ENCODE measurements at regions not wholly inside any gene's neighbourhood (a gene's known extent, or its start where the extent isn't known, plus 50 kb on each side); places are given as distances from the start of the nearest gene placed in this dataset.
"Not testable (repeated sequence)": the region's sequence is repeated elsewhere in the genome, so short reads cannot be mapped to it uniquely, and the experiment has no call there.

DNA sequence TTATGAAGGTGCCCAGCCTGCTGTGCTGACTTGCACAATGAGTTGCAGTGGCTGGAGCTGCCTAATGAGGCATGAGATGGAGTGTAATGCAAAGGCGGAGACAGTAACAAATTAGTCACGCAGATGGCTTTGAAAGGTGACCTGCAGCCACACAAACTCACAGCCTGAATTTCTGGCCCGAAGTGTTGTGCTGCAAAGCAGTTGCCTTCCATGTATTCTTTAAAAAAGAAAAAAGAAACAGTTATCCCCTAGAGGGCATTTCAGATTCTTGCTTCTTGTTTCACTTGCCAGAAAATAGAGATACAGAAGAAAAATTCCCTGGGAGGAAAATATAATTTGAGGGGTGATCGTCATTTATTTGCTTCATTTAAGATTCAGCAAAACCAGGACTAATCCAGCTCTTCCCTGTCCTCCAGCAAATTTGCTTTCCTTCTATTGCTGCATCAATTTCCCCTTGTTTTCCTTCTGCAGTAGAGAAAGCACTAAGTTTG lies 239.9 kb downstream of the ADRA2A start:
- no peak for ATAC-seq (ENCODE audit: poor library complexity)
- intact Hi-C loops (cut with DNase I) = no loop called here

DNA sequence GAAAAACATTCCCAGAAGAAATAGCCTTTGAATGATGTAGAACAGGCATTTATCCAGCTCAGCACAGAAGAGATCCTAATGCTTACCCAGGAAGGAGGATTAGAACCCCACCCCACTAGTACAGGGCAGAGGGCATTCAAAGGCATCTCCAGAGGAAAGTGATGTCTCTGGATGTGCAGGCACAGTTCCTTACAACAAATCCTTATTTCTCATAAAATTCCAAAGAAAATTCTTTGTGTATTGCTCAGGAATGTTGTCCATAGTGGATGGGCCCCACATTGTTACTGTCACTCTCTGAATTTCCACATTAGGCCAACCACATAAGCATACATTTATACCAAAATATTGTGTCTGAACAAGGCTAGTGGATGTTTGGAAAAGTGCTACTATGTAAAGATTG lies 243.0 kb downstream of the ADRA2A start:
- DNase-seq = no peak
- no peak for ATAC-seq (ENCODE audit: poor library complexity)
- intact Hi-C loops (cut with DNase I) = no loop called here

More for the DNA sequence above, 239.9 kb downstream of the ADRA2A start:
- no peak for DNase-seq

DNA sequence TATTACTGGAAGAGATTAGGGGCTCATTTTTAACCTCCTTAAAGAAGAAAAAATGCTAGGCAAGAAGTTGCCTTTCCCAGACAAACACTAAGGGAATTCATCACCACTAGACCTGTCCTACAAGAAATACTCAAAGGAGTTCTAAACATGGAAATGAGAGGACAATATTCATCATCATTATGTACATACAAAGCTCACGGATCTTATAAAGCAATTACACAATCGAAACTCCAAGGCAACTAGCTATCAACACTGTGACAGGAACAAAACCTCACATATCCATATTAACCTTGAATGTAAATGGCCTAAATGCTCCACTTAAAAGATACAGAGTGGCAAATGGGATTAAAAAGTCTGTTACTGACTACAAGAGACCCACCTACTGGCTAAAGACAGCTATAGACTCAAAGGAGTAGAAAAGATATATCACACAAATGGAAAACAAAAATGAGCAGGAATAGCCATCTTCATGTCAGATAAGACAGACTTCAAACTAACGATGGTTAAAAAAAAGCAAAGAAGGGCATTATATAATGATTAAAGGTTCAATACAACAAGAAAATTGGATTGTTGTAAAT lies 246.6 kb downstream of the ADRA2A start:
- intact Hi-C loops (cut with DNase I) = no loop called here
- no peak for DNase-seq
- no peak for ATAC-seq (ENCODE audit: poor library complexity)

DNA sequence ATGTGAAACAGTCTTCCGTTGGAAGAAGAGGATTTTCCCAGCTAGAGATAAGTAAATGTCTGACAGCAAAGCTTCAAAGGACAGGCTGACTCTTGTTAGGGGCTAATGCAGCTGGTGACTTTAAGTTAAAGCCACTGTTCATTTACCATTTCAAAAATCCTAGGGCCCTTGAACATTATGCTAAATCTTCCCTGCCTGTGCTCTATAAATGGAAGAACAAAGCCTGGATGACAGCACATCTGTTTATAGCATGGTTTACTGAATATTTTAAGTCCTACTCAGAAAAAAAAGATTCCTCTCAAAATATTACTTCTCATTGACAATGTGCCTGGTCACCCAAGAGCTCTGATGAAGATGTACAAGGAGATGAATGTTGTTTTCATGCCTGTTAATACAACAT lies 255.3 kb downstream of the ADRA2A start:
- intact Hi-C loops (cut with DNase I); DNase-seq; ATAC-seq (ENCODE audit: poor library complexity): not testable (repeated sequence)

DNA sequence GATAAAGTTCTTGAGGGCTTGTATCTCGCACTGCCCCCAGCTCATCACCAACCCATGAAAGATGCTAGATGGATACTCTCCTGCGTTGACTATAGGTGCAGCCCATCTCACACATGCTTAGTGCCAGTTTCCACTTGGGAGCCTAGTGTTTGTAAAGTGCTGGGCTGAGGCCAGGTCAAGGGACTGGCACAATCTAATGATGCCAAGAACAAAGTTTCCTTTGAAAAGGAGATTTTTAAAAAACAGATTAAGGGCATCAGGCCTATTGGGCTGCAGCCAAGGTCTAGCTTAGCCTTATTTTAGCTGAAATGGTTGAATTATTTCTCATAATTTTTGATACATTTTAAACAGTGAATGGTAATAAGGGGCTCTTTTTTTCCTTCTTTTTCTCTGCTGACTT lies 259.0 kb downstream of the ADRA2A start:
- DNase-seq = no peak
- ATAC-seq (ENCODE audit: poor library complexity) = no peak
- intact Hi-C loops (cut with DNase I) = no loop called here

DNA sequence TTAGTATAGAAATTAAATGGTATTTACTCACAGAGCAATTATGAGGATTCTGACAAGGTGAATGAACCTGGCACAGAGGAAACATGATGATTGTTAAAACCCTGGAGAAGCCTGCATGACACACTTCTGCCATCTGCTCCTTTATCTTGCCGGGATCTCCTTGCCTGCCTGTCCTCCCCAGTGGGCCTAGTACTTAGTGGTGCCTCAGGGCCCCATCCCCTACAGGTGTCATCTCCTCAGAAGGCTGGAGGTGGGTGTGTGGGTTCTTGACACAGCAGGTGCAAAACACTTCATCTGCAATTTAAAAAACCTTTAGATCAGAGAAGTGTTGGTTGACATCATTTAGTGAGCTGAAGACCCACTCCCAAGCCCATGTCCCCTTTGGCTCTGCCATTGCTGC lies 261.2 kb downstream of the ADRA2A start:
- intact Hi-C loops (cut with DNase I) = no loop called here
- DNase-seq (no peak), ATAC-seq (ENCODE audit: poor library complexity) (no peak)

DNA sequence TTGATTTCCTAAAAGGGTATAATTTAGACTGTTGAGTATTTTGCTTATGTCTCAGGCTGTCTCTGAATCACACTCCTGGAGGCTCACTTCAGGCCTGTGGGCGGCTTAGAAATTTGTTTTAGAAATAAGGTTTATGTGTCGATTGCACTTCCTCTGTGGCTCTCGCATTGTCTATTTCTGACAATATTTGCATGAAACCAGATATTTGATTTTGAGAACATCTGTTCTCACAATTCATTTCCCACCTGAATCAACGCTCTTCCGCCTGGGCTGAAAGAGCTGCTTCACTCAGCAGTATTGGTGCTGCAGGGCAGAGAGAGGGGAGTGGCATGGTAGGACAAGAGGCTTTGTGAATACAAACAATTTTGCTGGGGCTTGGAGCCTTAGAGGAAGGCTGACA lies 262.0 kb downstream of the ADRA2A start:
- DNase-seq (no peak), ATAC-seq (ENCODE audit: poor library complexity) (no peak)
- intact Hi-C loops (cut with DNase I) = no loop called here

DNA sequence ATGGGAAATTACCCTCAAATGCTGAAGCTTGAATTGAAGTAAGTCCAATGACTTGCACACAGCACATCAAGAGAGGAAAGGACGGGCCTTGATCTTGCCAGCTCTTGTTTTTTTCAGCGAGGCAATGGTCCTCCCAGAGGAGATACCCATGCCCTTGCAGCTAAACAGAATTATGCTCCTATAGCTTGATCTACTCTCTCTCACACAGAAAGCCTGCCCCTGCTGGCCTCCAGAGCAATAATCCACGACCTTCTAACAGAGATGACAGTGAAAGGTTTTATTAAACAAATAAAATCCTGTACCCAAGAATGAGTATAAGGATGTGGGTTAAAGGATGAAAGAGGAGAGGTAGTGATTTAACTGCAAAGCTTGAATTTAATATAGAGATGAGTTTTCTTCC lies 268.0 kb downstream of the ADRA2A start:
- no peak for DNase-seq
- intact Hi-C loops (cut with DNase I) = no loop called here
- ATAC-seq (ENCODE audit: poor library complexity) = no peak

DNA sequence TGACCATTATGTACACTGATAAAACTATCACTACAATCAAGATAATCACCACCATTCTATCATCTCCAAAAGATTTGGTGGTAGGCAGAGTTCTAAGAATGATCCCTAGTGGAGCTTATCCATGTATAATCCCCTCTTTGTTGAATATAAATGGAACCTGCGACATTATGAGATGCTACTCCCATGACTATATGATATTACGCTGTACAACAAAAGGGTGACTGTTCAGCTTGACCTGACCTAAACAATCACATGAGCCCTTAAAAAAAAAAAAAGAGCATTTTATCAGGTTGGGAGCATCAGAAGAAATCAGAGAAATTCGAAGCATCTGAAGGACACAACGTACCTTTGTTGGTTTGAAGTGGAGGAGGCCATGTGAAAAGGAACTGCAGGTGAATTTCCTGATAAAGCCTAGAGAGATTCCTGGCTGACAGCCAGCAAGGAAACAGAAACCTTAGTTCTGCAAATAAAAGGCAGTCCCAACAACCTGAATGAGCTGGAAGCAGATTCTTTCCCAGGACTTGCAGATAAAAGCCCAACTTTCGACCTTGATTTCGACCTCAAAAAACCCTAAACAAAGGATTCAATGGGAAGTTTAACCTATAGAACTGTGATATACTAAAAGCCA lies 270.7 kb downstream of the ADRA2A start:
- intact Hi-C loops (cut with DNase I) = no loop called here
- ATAC-seq (ENCODE audit: poor library complexity) (no peak), DNase-seq (no peak)

DNA sequence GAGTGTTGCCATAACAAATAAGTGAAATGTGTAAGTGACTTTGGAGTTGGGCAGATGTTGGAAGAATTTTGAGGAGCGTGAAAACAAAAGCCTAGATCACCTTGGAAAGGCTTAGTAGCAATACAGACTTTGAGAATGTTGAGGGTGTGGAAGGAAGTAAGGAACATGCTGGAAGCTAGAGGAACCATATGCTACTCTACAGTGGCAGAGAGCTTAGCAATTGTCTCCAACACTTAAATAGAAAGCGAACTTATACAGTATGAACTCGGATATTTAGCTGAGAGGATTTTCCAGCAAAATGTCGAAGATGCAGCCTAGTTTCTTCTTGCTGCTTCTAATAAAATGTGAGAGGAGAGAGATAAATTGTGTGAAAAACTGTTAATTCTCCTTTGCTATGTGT lies 271.2 kb downstream of the ADRA2A start:
- intact Hi-C loops (cut with DNase I) = no loop called here
- ATAC-seq (ENCODE audit: poor library complexity) (no peak), DNase-seq (no peak)

DNA sequence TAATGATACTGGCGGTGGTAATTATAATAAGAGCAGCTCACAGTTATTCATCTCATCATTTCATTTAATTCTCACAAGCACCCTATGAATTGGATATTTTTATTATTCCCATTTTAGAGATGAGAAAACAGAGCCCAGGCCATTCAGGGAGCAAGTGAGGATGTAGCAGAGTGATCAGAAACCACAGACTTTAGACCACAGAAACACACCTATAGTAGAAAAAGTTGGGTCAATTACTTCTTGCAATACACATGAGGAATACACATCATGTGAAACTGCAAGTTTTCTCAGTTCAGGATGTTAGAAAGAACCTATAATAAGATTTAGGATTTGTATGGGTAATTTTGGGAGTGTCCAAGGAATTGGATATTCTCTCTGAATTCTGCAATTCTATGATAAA lies 278.0 kb downstream of the ADRA2A start:
- DNase-seq = no peak
- ATAC-seq (ENCODE audit: poor library complexity) = no peak
- intact Hi-C loops (cut with DNase I) = no loop called here

DNA sequence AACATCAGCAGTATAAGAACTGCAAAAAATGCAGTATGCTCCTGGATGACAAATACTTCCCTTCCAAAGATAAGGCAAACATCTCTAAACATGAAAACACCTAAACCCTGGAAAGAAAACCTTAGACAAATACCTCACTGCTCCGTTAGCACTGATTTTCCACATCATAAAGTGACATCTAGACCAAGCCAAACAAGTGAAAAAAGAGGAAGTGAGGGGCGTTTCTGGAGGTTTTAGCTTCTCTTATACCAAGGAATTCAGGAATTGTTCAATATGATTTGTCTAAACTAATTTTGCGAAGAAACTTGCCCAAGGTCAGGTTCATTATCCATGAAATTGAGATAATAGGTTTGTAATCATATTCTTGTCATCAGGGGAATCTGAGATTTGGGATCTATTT lies 279.7 kb downstream of the ADRA2A start:
- intact Hi-C loops (cut with DNase I) = no loop called here
- ATAC-seq (ENCODE audit: poor library complexity) (no peak), DNase-seq (no peak)

DNA sequence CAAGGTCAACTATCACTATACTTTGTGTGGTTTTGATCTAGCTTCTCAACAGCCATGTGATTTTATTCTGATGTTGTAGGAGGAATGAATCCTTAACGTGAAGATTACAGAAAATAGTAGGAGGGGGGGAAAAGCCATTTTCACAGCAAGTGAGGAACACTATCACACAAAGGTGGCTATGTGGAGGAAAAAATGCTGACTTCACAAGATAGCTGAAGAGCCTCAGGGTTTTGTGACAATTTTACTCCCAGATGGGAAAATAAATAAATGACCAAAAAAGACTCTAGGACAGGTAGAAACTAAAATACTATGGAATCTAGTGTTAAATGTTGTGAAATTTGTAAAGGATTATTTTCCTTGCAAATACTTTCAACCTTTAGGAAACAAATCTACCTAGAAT lies 281.0 kb downstream of the ADRA2A start:
- ATAC-seq (ENCODE audit: poor library complexity) = no peak

DNA sequence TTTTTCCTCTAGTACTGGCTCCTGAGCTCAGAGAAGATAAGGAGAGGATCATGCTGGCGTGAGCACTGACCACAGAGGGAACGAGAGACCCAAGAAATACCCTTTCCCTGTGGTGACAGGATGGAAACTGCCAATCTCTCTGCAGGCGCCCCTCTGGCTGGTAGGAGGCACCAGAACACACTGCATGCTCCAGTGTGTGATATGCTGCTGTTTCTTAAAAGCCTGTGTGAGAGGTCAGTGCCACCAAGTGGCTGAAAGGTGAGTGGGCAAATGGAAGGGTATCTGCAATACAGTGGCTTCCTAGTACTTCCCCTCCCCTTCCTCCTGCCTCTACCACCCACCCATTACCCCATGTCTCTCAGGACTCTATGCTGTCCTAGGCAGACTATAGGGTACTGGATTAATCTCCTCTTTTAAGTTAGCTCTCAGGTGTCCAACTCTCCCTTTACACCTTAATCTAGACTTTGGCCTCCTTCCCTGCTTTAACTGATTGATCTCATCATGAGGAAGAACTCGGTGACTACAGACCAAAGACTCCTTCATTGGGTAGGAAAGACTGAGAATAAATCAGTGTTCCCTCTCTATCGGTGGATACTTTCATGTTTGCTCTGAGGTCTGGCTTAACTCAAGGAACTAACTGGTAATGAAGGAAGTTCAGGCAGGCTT lies 283.6 kb downstream of the ADRA2A start:
- DNase-seq (peak; percentile 42), ATAC-seq (ENCODE audit: poor library complexity) (peak; percentile 89)
- intact Hi-C loops (cut with DNase I) = loop anchor here (10.0 kb wide), 1 partner anchor 286 kb away; the partner anchor contains the start of gene ADRA2A

More for the DNA sequence above, 281.0 kb downstream of the ADRA2A start:
- DNase-seq = no peak
- intact Hi-C loops (cut with DNase I) = no loop called here

DNA sequence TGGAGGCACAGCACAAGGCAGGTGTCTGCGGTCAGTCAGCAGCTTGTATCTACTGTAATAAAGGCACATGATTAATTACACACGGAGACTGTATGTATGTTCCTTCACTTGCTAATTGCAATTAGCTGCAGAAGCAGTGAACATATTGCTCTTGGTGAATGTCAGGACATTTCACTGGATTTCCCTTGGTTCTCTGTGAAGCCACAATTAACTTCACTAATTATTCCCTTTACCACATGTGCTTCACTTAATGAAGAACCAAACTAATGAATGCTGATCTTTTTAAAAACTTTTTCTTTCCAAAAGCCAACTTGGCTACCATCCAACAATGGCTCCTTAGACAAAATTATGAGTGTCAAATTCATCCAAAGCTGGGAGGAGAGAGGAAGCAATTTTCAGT lies 290.7 kb downstream of the ADRA2A start:
- intact Hi-C loops (cut with DNase I) = loop anchor here (10.0 kb wide), 1 partner anchor 293 kb away; the partner anchor contains the start of gene ADRA2A
- no peak for ATAC-seq (ENCODE audit: poor library complexity)
- DNase-seq = no peak

DNA sequence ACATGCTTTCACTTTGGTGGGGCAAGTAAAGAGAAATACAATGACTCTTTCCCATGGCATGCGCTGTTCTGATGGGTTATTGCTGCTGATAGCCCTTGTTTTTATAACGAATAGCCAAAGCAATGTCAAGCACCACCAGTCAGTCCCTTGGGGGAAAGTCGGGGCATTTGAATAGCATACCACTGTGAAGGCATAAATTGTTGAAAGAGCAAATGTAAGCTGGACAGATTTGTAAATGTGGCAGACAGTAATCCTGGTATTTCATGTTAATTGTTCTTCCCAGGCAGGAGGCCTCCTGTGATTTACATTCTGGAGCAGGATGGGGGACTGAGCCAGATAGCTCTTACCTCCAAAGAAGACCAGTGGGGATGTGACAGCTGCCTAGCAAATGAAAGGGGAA lies 293.3 kb downstream of the ADRA2A start:
- ATAC-seq (ENCODE audit: poor library complexity) (no peak), DNase-seq (no peak)
- intact Hi-C loops (cut with DNase I) = no loop called here

DNA sequence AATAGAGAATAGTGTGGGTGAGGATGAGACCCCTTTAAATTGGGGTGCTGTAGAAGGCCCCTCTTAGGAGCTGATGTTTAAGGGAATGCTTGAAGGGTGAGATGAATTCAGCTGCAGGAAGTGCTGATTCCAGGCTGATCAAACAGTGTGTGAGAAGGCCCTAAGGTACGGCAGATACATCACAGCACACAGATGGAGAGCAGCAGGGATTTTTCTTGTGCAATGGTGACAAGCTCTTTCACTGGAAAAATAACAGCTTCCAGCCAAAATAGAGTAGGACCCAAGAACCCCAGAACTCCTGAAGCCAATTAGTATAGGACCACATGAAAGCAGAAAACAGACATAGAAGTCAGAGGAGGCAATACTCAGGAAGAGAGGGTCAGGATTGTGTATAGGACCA lies 296.9 kb downstream of the ADRA2A start:
- ATAC-seq (ENCODE audit: poor library complexity) (no peak), DNase-seq (no peak)
- intact Hi-C loops (cut with DNase I) = no loop called here

DNA sequence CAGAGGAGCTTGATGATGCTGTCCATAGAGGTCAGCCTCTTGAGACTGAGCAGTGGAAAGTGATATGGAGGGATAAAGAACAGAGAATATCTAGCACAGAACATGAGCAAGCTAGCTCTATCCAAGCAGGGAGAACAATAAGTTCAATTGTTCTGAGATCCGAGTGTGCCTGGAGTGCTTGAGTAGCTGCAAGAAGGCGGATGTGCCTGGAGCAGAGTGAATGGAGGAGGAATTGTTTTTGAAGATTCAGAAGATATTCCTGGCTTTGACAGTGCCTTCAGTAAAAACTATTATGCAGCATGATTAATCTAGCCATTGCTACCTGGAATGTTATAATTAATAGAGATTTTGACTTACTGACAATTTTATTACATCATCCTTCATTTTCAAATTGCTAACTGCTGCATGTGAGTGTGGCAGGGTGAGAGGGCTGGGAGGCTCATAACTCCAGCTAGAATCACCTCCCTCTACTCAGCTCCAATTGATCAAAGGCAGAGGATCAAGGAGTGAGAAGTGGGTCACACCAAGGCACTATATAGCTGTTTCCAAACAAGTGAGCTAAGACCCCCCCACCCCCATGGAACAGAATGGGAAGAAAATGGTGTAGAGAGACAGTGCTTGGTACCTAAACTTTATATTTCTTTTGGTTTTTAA lies 302.8 kb downstream of the ADRA2A start:
- ATAC-seq (ENCODE audit: poor library complexity) (no peak), DNase-seq (no peak)
- intact Hi-C loops (cut with DNase I) = no loop called here

DNA sequence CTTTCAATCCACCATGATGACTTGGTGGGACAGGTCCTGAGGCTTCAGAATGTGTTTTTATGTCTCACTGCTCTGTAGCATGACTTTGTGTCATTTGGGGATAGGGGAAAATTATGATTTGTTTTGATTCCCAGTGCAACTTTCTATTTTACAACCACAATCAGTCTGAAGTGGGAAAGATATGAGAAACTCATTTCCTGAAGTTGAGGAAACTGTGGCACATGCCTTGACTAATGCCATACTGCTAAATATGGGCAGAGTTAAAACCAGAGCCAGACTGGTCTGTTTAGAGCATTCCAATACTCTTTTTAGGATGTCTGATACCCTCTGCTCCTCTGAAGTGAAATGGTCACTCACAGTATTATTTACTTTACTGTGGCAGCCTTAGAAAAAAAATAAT lies 307.7 kb downstream of the ADRA2A start:
- no peak for ATAC-seq (ENCODE audit: poor library complexity)
- DNase-seq = no peak
- intact Hi-C loops (cut with DNase I) = no loop called here

All from Right ventricle myocardium superior (tissue), 1 donor.